DMS53 treated with DMSO at 0.1 percent for 48 hours (cell line): ENCODE measurements at regions not wholly inside any gene's neighbourhood (a gene's known extent, or its start where the extent isn't known, plus 50 kb on each side); places are given as distances from the start of the nearest gene placed in this dataset.

Source experiments
- DNase-seq: peaks from one replicate; lab custom pipeline; 2025; ENCODE audit not compliant: unreplicated experiment; lab: John Stamatoyannopoulos, UW

DNA sequence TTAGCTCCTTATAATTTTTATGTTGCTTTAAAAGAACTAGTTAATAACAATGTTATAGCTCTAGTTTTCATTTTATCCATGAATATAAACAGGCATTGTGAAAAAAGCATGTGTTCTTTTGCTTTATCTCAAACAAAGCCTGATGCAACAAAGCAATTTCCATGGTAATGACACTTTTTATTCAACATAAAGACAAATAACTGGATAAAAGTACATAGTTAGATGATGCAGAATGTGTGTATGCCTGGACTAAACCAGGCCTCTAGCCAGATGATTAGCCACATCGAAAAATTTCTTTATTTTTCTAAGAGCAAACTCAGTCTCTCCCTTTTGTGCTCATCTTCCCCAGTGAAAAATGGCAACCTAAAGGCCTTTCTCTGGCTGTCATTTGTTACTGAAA is 125.6 kb upstream of the TARS1 start:
- DNase-seq, result no peak

DNA sequence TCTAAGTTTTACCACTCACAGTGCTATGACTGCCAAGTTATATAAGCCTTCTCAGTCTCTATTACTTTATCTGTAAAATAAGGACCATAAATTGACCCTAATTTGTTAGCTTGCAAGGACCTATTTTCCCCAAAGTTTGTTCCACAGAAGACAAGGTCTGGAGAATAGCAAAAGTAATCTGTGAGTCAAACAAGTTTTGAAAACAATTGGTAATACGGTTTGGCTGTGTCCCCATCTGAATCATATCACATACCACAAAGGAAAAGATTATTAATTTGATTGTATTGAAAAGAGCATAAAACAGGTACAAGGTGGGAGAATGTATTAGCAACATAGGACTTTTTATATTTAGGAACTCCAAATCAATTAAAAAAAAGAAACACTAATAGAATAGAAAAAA is 124.0 kb upstream of the TARS1 start:
- DNase-seq, result no peak

DNA sequence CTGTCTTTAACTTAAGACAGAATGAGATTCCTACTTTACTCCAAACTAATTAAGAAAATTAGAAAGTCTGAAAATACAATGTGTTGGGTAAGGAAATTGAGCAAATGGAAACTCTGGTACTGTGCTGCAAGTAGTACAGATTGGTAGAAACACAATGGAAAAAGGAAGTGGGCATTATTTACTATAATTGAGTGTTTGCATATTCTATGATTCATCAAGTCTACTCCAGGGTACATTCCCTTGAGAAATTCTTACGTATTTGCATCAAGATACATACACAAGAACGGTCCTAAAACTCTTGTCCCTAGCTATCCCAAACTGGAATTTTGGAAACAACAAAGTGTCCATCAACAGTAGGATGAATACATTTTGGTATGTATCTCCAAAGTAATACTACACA is 123.5 kb upstream of the TARS1 start:
- no peak for DNase-seq

- DNase-seq, result no peak
These were observed 121.6 kb upstream of the TARS1 start for GRCh38 chr5:33319151-33319550.

DNA sequence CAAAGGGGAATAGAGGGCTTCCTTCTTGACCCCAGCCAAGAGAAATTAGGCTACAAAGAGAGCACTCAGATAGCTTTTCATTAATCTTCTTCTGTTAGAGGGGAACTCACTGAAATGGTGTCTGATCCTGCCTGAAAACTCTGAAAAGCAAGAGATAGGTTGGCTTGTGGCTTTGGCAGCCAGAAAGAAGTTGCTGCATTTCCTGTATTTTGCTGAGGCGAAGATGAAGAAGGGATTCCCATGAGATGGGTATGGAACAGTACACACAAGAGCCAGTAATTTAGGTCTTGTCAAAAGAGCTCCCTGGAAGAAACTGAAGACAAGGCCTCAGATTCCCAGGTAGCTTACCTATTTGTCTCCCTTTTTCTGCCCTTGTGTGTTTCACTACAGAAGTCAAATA is 120.9 kb upstream of the TARS1 start:
- DNase-seq, result no peak

GRCh38 chr5:33321026-33321425 is 119.7 kb upstream of the TARS1 start:
- no peak for DNase-seq

DNA sequence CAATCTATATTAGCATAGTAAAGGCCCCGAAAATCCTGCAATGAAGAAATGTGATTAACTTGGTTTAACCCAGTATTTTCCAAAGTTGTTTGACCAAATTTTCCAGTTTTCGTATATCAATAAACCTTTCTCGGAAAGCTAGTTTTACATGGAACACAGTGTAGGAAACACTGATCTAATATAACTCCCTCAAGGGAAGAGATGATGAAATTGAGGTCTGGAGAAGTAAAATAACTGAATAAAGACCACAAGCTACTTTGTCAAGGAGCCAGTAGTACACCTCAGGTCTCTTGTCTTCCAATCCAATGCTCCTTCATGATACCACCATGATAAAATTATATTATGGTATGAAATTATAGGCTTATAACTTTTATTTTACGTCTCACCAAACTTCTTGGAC is 118.1 kb upstream of the TARS1 start:
- no peak for DNase-seq

DNA sequence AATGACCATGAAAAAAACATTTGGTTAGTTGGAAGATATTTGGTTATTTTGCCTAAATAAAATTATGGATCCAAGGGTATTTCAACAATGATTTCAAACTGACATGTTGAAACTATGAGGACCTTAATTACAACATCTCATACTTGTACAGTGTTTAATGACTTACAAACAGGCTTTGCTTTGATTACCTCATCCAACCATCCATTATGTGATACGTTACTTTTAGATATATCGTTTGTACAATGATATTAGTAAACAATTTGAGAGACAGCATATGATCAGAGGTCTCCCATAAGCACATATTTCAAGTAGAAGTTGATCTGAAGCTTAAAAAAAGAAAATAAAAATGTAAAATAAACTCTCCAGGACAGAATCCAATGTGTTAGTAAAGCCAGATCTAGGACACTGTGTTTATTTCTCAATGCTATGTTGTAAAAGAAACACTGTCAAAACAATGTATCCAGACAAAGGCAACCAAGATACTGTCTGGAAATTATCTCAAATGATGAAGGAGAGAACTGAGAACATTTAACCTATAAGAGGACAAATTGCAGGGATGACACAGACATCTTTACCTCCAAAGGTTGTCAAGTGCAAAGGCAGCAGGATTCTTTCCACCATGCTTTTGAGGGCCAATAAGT is 116.0 kb upstream of the TARS1 start:
- DNase-seq, result no peak

- DNase-seq, result no peak
These were observed 111.9 kb upstream of the TARS1 start for GRCh38 chr5:33328818-33329217.

GRCh38 chr5:33329891-33330290 is 110.9 kb upstream of the TARS1 start:
- no peak for DNase-seq

- DNase-seq, result no peak
These were observed 110.3 kb upstream of the TARS1 start for GRCh38 chr5:33330426-33330825.

- DNase-seq, result no peak
These were observed 109.8 kb upstream of the TARS1 start for GRCh38 chr5:33330992-33331391.

GRCh38 chr5:33332804-33333203 is 108.0 kb upstream of the TARS1 start:
- no peak for DNase-seq

DNA sequence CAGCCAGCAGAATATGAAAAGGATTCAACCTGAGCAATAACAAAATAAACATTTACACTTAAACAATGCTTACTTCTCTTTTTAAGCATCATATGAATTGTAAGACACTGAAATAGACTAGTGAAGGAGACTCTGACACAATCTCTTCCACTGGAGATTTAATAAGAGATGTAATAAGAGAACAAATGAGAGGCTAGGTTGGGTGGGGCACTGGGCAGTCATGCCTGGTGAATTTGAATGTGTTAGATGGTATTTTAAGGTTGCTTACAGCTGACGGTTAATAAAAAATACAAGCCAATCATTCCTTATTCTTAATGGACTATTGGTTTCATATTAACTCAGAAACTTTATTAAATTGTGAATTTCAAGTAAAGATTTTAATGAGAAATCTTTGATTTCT is 105.9 kb upstream of the TARS1 start:
- no peak for DNase-seq

DNA sequence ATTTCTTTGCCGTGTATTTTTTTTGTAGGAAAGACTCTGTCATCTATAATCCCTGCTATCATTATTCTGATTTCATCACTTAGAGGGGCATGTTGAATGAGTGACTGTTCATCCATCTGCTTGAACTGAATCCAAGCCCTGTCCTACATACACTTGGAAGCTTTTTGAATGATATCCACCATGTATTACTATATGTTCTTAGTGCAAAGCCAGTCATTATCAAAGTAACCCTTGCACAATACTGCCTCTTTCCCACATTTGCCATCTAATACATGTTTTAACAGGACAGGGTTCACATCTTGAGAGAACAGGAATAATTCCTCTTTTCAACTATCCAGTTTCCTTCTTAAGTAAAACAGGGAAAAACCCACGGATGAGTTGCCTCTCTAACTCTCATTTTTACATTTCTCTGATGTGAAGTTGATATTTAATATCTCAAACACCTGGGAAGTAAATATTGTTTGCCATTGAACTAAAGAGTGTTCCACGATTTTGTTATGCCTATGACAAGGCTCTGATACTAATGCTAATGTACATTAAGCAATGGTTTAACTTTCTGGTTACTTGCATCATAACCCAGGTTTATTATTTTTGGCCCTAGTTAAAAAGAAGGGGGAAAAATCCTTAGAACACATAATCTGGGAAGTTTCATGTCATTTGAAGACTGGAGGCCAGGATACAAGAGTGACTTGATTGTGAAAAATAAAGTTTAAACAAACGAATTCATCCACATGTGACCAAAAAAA is 103.7 kb upstream of the TARS1 start:
- no peak for DNase-seq

DNA sequence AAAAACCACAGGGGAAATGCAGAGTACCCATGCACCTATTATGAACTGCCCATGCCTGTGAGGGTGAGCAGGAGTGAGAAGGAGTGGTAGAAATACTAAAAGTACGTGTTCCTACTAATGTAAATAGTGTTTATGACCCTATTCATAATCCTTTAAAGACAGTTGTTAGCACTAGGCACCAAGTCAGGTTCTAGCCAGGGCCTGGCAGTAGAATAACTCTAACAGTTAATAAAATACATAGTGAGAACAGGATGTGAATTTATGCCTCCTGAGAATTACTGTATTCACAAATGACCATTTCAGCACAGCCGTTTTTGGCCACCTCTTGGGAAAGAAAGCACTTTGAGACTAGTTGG is 103.2 kb upstream of the TARS1 start:
- no peak for DNase-seq

DNA sequence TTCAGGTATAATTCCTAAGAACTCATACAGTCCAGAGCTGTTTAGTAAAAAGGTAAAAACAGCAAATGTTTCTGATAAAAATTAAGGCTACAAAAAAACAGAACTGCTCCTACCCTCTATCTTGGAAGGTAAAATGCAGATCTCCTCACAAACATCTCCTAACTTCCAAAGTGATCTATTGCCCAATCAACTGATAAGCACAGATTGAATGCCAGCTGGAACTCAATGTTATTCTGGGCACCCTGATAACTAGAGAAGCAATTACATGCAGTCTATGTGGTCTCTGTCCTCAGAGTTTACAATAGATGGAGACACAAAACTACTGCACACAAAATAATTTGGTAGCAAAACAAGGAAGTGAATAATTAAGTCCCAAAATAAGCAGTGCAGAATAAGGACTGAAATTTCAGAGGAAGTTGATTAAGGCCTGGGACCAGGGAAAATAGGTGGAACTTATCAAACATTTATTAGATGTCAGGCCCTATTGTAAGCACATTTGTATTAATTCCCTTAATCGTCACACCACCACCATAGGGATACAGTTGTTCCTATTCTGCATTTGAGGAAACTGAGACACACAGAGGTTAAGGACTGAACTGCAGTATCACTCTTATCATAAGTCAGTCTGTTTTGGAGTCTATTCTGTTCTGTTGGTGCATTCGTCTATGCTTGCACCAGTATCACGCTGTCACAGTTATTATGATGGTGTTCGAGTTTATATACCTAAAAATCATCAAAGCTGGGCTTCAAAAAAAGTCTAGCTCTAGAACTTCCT is 102.2 kb upstream of the TARS1 start:
- DNase-seq, result no peak

DNA sequence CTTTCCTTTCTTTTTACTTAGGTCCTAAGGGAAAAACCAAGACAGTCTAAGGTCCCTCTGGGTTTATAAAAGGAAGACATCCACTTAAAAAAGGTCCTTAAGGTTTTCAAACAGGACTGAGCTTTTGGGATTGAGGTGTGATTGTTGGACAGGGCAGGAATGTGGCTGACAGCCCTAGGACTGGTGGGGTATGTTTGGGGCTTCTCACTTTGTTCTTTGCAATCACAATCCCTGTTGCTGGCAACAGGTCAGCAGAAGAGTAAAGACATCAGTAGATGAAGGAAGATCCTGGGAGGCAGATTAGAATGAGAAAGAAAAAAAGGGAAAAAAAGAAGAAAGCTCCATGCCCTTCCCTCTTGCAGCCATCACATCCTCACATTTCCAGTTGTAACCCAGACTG is 101.4 kb upstream of the TARS1 start:
- no peak for DNase-seq

DNA sequence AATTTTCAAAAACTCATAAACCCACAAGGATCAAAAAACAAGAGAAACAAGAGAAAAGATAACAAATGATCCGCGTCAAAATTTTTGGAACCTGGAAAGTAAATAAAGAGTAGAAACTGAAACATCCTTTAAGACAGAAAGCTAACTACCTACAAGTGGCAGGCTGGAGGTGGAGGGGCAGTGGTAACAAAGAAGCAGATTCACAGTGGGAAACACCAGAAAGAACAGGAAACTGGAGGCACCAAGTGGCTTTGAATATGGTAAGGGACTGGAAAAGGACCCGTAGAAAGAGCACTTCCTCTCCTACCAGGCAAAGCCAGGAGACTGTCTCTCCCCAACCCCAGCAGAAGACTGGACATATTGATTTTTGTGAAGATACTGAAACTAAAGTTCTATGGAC is 100.6 kb upstream of the TARS1 start:
- no peak for DNase-seq

DNA sequence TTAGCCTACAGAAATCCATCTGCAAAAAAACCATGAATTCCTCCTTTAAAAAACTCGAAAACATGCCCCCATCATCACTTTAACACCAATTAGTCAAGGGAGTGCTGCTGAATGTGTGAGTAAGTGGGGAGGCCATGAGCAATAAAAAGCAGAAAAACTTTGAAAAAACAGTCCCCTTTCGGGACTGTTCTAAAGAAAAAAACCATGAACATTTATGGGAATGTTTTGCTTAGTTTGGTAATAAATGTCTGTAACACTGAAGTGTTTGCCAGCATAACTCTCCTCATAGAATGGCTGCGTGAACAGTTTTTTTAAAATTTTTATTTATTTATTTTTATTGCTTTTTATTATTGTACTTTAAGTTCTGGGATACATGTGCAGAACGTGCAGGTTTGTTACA is 99.4 kb upstream of the TARS1 start:
- no peak for DNase-seq

DNA sequence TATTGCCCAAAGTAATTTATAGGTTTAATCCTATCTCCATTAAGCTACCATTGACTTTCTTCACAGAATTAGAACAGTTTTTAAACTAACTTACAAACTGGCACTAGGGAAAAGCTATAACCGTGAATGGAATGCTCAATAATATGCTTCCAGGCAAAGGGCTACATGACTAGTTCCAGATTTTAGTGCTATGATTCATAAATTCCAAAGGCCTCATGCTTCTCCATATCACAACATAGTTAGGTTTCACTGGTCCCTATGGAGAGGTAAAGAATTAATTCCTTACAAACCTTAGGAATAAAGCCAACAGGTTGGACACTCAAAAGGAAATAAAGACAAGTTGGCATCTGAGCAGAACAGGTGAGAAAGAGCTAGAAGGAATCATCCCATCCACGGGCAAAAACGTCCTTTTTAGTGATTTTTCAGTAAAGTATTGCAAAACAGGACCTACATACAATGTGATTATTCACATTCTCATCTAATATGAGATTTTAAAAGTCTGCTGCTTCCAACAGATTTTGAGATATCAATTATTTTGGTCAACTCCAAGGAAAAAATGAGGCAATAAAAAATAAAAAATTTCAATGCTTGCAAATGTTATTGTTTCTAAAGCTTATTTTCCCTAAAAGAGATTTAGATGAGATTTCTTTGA is 97.0 kb upstream of the TARS1 start:
- DNase-seq, result no peak

- DNase-seq, result no peak
These were observed 94.2 kb upstream of the TARS1 start for GRCh38 chr5:33346534-33346933.
